A549 (cell line): ENCODE measurements at regions not wholly inside any gene's neighbourhood (a gene's known extent, or its start where the extent isn't known, plus 50 kb on each side); places are given as distances from the start of the nearest gene placed in this dataset.
A peak's percentile ranks its signal among the peaks of the same experiment; 100 is the strongest.

Source experiments
- ATAC-seq, 2 experiments: fragments of 200-7000 bp in 1 of 2; fragments of >200 bp in 1 of 2; cut with Nextera tagmentation in 1 of 2; cut with Tn5 transposase in 1 of 2; 3 replicates each; pipeline versions ENCODE4 v1.8.0 to v1.9.1; 2018 to 2020; ENCODE audit warnings: mild to moderate bottlenecking in 1 of 2, moderate library complexity in 1 of 2
- CTCF ChIA-PET: fragments of 300-600 bp; sonication (Branson Sonifier 250); formaldehyde crosslinking; extraction: SDS; loops from one replicate; lab custom pipeline; 2021; ENCODE audit warnings: antibody characterized with exemption, inconsistent platforms; lab: Yijun Ruan, JAX
- POLR2A ChIA-PET: fragments of 350-600 bp; formaldehyde crosslinking; extraction: SDS; loops from one replicate; lab custom pipeline; 2021; ENCODE audit warnings: antibody characterized with exemption, inconsistent platforms; lab: Yijun Ruan, JAX
- DNase-seq, 2 experiments: peaks; one replicate each; pipeline versions ENCODE4 v3.0.0 to v3.0.0-alpha.2; 2011 to 2016; ENCODE audit warnings: low read depth in 1 of 2, low spot score in 1 of 2
- FAIRE-seq: peaks from 2 replicates; lab custom pipeline; 2011; peaks lifted over from hg19 to GRCh38; lab: Jason Lieb, UNC
- H3K27ac ChIP-seq, 2 experiments: fragments of >200 bp; sonication (Bioruptor Twin); formaldehyde crosslinking; 3 replicates each; pipeline ENCODE4 v1.5.1; 2016 to 2017
- H3K4me1 ChIP-seq: fragments of >200 bp; sonication (Bioruptor Twin); formaldehyde crosslinking; 3 replicates; pipeline ENCODE4 v1.6.1; 2016
- H3K4me2 ChIP-seq: fragments of >200 bp; sonication (Bioruptor Twin); formaldehyde crosslinking; 3 replicates; pipeline ENCODE4 v1.6.1; 2016
- H3K4me3 ChIP-seq: fragments of >200 bp; sonication (Bioruptor Twin); formaldehyde crosslinking; 3 replicates; pipeline ENCODE4 v1.5.1; 2016
- H3K9me3 ChIP-seq: fragments of >200 bp; sonication (Bioruptor Twin); formaldehyde crosslinking; 3 replicates; pipeline ENCODE4 v1.6.1; 2016
- BCL3 ChIP-seq: fragments of >200 bp; sonication (Bioruptor Twin); formaldehyde crosslinking; IDR thresholded peaks from 3 replicates; pipeline ENCODE4 v1.6.1; 2016
- CEBPB ChIP-seq, 2 experiments: fragments of >200 bp in 1 of 2; sonication (Bioruptor Twin) in 1 of 2; formaldehyde crosslinking in 1 of 2; IDR thresholded peaks; 2 replicates each; pipeline ENCODE4 v1.6.1; 2012 to 2016
- CTCF ChIP-seq: fragments of >200 bp; sonication (Bioruptor Twin); formaldehyde crosslinking; IDR thresholded peaks from 3 replicates; pipeline ENCODE4 v1.5.1; 2016
- E2F6 ChIP-seq: IDR thresholded peaks from 2 replicates; pipeline ENCODE4 v1.6.1; 2012; ENCODE audit warnings: low read depth, borderline replicate concordance
- EHMT2 ChIP-seq: fragments of 200-600 bp; sonication (generic); IDR thresholded peaks from 2 replicates; pipeline ENCODE4 v1.6.1; 2016; ENCODE audit warnings: antibody characterized with exemption, low read depth, mild to moderate bottlenecking, moderate library complexity
- EP300 ChIP-seq, 2 experiments: fragments of >200 bp; sonication (Bioruptor Twin); formaldehyde crosslinking; IDR thresholded peaks; 2 replicates in 1 of 2; 3 replicates in 1 of 2; pipeline ENCODE4 v1.6.1; 2016 to 2017
- ESRRA ChIP-seq: fragments of 150-350 bp; IDR thresholded peaks from 2 replicates; pipeline ENCODE4 v1.6.1; 2014; ENCODE audit warnings: mild to moderate bottlenecking, low read length, borderline replicate concordance
- FOSB ChIP-seq: fragments of 250-450 bp; sonication (Bioruptor Pico); IDR thresholded peaks from 2 replicates; pipeline ENCODE4 v1.5.0; 2020; ENCODE audit warnings: mild to moderate bottlenecking, moderate library complexity
- GATA3 ChIP-seq: IDR thresholded peaks from 2 replicates; pipeline ENCODE4 v1.6.1; 2012; ENCODE audit warnings: borderline replicate concordance
- HOXA7 ChIP-seq: fragments of 250-450 bp; sonication (Bioruptor Pico); IDR thresholded peaks from 2 replicates; pipeline ENCODE4 v1.5.0; 2020; ENCODE audit warnings: mild to moderate bottlenecking, moderate library complexity
- HOXB13 ChIP-seq: fragments of 250-450 bp; sonication (Bioruptor Pico); IDR thresholded peaks from 2 replicates; pipeline ENCODE4 v1.5.0; 2020; ENCODE audit warnings: low read depth, mild to moderate bottlenecking, moderate library complexity
- JUNB ChIP-seq: fragments of >200 bp; sonication (Bioruptor Twin); formaldehyde crosslinking; IDR thresholded peaks from 2 replicates; pipeline ENCODE4 v1.6.1; 2016
- KDM1A ChIP-seq: fragments of 200-600 bp; sonication (generic); IDR thresholded peaks from 2 replicates; pipeline ENCODE4 v1.6.1; 2016; ENCODE audit warnings: low read depth, mild to moderate bottlenecking
- KDM5A ChIP-seq: fragments of 200-600 bp; sonication (generic); IDR thresholded peaks from 2 replicates; pipeline ENCODE4 v1.6.1; 2016; ENCODE audit warnings: antibody characterized with exemption, mild to moderate bottlenecking
- PBX3 ChIP-seq: IDR thresholded peaks from 2 replicates; pipeline ENCODE4 v1.6.1; 2012
- RAD21 ChIP-seq, 2 experiments: fragments of >200 bp in 1 of 2; sonication (Bioruptor Twin) in 1 of 2; formaldehyde crosslinking in 1 of 2; IDR thresholded peaks in 1 of 2; conservative IDR thresholded peaks in 1 of 2; 2 replicates in 1 of 2; 3 replicates in 1 of 2; pipeline ENCODE4 v1.6.1; 2012 to 2018; ENCODE audit warnings: inconsistent platforms in 1 of 2
- RARB ChIP-seq: fragments of 250-450 bp; sonication (Bioruptor Pico); IDR thresholded peaks from 2 replicates; pipeline ENCODE4 v1.8.0; 2021; ENCODE audit warnings: mild to moderate bottlenecking, moderate library complexity
- RCOR1 ChIP-seq: fragments of 150-350 bp; IDR thresholded peaks from 2 replicates; pipeline ENCODE4 v1.6.1; 2014; ENCODE audit warnings: antibody characterized with exemption, low read length, low read depth
- RFX5 ChIP-seq: fragments of 450-650 bp; IDR thresholded peaks from 2 replicates; pipeline ENCODE4 v1.7.1; 2014; ENCODE audit warnings: antibody characterized with exemption, mild to moderate bottlenecking, moderate library complexity
- SMC3 ChIP-seq: fragments of >200 bp; sonication (Bioruptor Twin); formaldehyde crosslinking; IDR thresholded peaks from 3 replicates; pipeline ENCODE4 v1.6.1; 2018; ENCODE audit warnings: inconsistent platforms
- TFCP2L1 ChIP-seq: fragments of 250-450 bp; sonication (Bioruptor Pico); IDR thresholded peaks from 2 replicates; pipeline ENCODE4 v1.5.0; 2021; ENCODE audit warnings: mild to moderate bottlenecking
- USF2 ChIP-seq: fragments of 450-650 bp; IDR thresholded peaks from 2 replicates; pipeline ENCODE4 v1.6.1; 2014; ENCODE audit warnings: antibody characterized with exemption
- ZNF302 ChIP-seq: fragments of 250-450 bp; sonication (Bioruptor Pico); IDR thresholded peaks from 2 replicates; pipeline ENCODE4 v1.9.0; 2021; ENCODE audit warnings: inconsistent platforms, mild to moderate bottlenecking, moderate library complexity
- ZSCAN20 ChIP-seq: fragments of 250-450 bp; sonication (Bioruptor Pico); IDR thresholded peaks from 2 replicates; pipeline ENCODE4 v1.8.0; 2022; ENCODE audit warnings: mild to moderate bottlenecking, moderate library complexity
- WGBS: methylation state at CpG from one replicate; pipeline ENCODE4 v1.1.6; 2017; ENCODE audit errors: missing lambda C conversion rate; 5-methylcytosine and 5-hydroxymethylcytosine counted together

- Histone ChIP-seq H3K4me3 (no peak overlapping the region), H3K4me2 (0 out of 3 replicates have a peak overlapping the region, but pooled peaks have one; percentile 1), H3K4me1 (peaks cover 19% of the 10 kb centered on the region; the same call in 2 of the 3 replicates)
- DNase-seq = no peak
- ChIA-PET CTCF (interaction anchor here (1.9 to 6.1 kb wide), 4 partner anchors 10 to 239 kb away, joined by 12 to 42 read pairs (median 19); partner anchors contain the start of gene FAM50B), POLR2A (no interaction called here)
- WGBS = 98% methylated on average over 2 of the region's 2 CpGs
- TF ChIP-seq PBX3 (no peak), HOXA7 (no peak), ZSCAN20 (CRISPR knock-in tag) (no peak), EHMT2 (no peak), USF2 (no peak), RFX5 (no peak), EP300 (IDR thresholded peaks at IDR 0.05) (no peak), TFCP2L1 (no peak), RARB (CRISPR knock-in tag) (no peak), KDM5A (no peak), CEBPB (IDR thresholded peaks at IDR 0.05) (no peak), BCL3 (no peak), ESRRA (no peak), FOSB (CRISPR knock-in tag) (no peak), HOXB13 (no peak), JUNB (no peak), RCOR1 (no peak), GATA3 (no peak)
- TF ChIP-seq, all 56 proteins: peak for 0
- Histone ChIP-seq H3K9me3 (no peaks in the 10 kb centered on the region), H3K27ac (no peak overlapping the region)
- FAIRE-seq (no peak), ATAC-seq (no peak)
These were observed 91.4 kb downstream of the FAM217A start for GRCh38 chr6:3987576-3987975.

GRCh38 chr6:3990692-3991491 is 88.0 kb downstream of the FAM217A start:
- WGBS = 33% methylated on average over 19 of the region's 21 CpGs
- CTCF ChIA-PET = interaction anchor here (0.6 to 6.1 kb wide), 24 partner anchors 9 to 726 kb away, joined by 3 to 42 read pairs (median 4); partner anchors contain the start of gene FAM50B
- no peak for TF ChIP-seq KDM1A
- peak; percentile 65 for TF ChIP-seq CTCF
- no peak for TF ChIP-seq USF2
- TF ChIP-seq RAD21 (conservative IDR thresholded peaks at IDR 0.05 in 1 of 2, IDR thresholded peaks at IDR 0.05 in 1 of 2) = peak; percentile 84 to 90
- peak; percentile 79 for TF ChIP-seq SMC3
- no peak for TF ChIP-seq E2F6
- TF ChIP-seq ZNF302 = no peak
- TF ChIP-seq, all 56 proteins: peak for 3
- peak overlapping the region; percentile 71 for H3K4me2 ChIP-seq
- H3K9me3 ChIP-seq = no peaks in the 10 kb centered on the region
- no peak for FAIRE-seq
- peak; percentile 97 to 98 for ATAC-seq
- peaks cover 19% of the 10 kb centered on the region; the same call in 2 of the 3 replicates for H3K4me1 ChIP-seq
- H3K27ac ChIP-seq = peak overlapping the region; percentile 34 to 69; a peak in 4 of 6 replicates
- H3K4me3 ChIP-seq = no peak overlapping the region
- DNase-seq = peak; percentile 55 to 80
- POLR2A ChIA-PET = interaction anchor here (1.0 kb wide), 1 partner anchor 142 kb away, joined by 5 read pairs; the partner anchor contains the start of gene FAM50B
